ENCODE measurements at regions not wholly inside any gene's neighbourhood (a gene's known extent, or its start where the extent isn't known, plus 50 kb on each side); places are given as distances from the start of the nearest gene placed in this dataset.

- no peak for DNase-seq
Measured at GRCh38 chr15:99511866-99512661, 53.7 kb upstream of the MEF2A start.

- DNase-seq, result no peak
Measured at GRCh38 chr15:99514306-99514705, 51.5 kb upstream of the MEF2A start.

Data from NCI-H748 treated with DMSO at 0.1 percent for 48 hours (cell line).